ENCODE measurements at regions not wholly inside any gene's neighbourhood (a gene's known extent, or its start where the extent isn't known, plus 50 kb on each side); places are given as distances from the start of the nearest gene placed in this dataset.

- ATAC-seq (ENCODE audit: insufficient number of reproducible peaks, low FRiP score, low read depth) (no peak), DNase-seq (ENCODE audit: low spot score) (no peak)
- no peaks in the 10 kb centered on the region for H3K27me3 ChIP-seq (replicated peaks; ENCODE audit: insufficient read depth)
- no peak for TF ChIP-seq CTCF (IDR thresholded peaks at IDR 0.05)
- H3K4me3 ChIP-seq: no peak overlapping the region
- H3K9me3 ChIP-seq: no peaks in the 10 kb centered on the region
- no peaks in the 10 kb centered on the region for H3K36me3 ChIP-seq
- no peak overlapping the region for H3K27ac ChIP-seq
- H3K4me1 ChIP-seq (ENCODE audit: control insufficient read depth in 1 of 2, low read depth in 2 of 2): no peaks in the 10 kb centered on the region
These were observed 297.3 kb upstream of the RIOK2 start for GRCh38 chr5:97480313-97480712.

DNA sequence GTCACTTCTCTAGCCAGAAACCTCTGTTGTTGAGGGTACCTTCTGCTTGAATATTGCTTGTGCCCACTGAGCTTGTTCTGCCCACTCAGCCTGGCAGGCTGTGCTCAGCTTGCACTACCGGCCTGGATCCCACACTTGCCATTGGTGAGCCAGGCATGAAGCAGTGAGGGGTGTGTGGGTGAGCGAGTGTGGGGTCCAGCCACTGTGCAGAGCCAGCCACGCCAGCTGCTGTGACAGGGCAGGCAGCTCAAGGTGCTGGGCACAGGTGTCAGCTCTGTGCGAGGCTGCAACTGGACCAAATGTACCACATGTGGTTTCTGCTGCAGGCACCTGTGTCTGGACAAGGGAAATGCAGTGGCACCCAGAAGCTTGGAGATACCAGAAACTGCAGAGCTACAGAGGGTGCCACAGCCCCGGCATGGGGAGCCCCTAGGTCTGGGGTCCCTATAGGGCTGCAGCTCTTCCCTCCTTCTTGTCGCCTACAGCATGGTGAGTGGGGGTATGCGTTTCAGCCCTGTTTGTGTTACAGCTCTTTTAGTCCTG lies 305.1 kb upstream of the RIOK2 start:
- no peak for TF ChIP-seq CTCF (IDR thresholded peaks at IDR 0.05)
- ATAC-seq (ENCODE audit: insufficient number of reproducible peaks, low FRiP score, low read depth): no peak

DNA sequence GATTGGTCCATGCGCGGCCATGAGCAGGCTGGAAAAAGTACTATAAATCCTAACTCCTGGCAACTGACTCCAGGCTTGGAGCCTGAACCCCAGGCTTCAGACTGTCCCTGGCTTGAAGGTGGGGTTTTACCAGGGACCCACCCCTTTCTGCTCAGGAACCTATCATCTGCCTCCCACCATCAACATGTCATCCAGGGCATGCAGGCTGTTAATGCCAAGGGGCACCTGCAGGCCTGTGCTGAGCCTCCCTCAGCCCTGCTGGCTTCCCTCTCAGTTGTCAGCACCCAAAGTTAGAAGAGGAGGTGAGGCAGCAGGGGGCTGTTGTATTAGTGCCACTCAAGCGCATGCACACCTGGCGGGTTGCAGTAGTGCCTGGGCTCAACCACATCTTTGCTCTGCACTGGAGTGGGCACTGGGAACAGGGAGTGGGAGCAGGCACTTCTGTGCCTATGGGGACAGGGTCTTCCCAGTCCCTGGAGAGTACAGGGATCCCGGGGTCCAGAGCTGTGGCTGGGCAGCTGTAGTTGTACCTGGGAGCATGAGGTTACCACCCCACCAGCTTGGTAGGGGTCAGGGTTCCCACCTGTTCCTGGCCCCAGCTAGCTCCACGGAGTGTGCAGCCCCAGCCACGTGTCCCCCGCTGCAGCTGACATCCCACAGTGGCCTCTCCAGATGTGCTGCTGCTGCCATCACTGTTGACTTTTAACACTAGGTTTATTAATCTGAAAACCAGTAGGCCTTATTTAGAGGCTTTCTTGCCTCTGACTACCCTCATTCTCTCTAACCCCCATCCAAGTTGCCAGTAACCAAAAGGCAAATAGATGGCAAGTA lies 306.2 kb upstream of the RIOK2 start:
- Histone ChIP-seq H3K27ac (no peak overlapping the region), H3K4me3 (no peak overlapping the region), H3K4me1 (ENCODE audit: control insufficient read depth in 1 of 2, low read depth in 2 of 2) (no peaks in the 10 kb centered on the region), H3K9me3 (no peaks in the 10 kb centered on the region), H3K27me3 (replicated peaks; ENCODE audit: insufficient read depth) (no peaks in the 10 kb centered on the region), H3K36me3 (no peaks in the 10 kb centered on the region)
- no peak for TF ChIP-seq CTCF (IDR thresholded peaks at IDR 0.05)
- no peak for DNase-seq (ENCODE audit: low spot score)
- no peak for ATAC-seq (ENCODE audit: insufficient number of reproducible peaks, low FRiP score, low read depth)

More for the DNA sequence above, 305.1 kb upstream of the RIOK2 start:
- Histone ChIP-seq H3K4me3 (no peak overlapping the region), H3K27ac (no peak overlapping the region), H3K27me3 (replicated peaks; ENCODE audit: insufficient read depth) (no peaks in the 10 kb centered on the region), H3K36me3 (no peaks in the 10 kb centered on the region), H3K4me1 (ENCODE audit: control insufficient read depth in 1 of 2, low read depth in 2 of 2) (no peaks in the 10 kb centered on the region), H3K9me3 (no peaks in the 10 kb centered on the region)
- DNase-seq (ENCODE audit: low spot score): no peak

- no peaks in the 10 kb centered on the region for H3K4me1 ChIP-seq (ENCODE audit: control insufficient read depth in 1 of 2, low read depth in 2 of 2)
- no peak overlapping the region for H3K27ac ChIP-seq
- TF ChIP-seq CTCF (IDR thresholded peaks at IDR 0.05): no peak
- ATAC-seq (ENCODE audit: insufficient number of reproducible peaks, low FRiP score, low read depth): no peak
- no peak for DNase-seq (ENCODE audit: low spot score)
- H3K36me3 ChIP-seq: no peaks in the 10 kb centered on the region
- no peaks in the 10 kb centered on the region for H3K9me3 ChIP-seq
- H3K4me3 ChIP-seq: no peak overlapping the region
- no peaks in the 10 kb centered on the region for H3K27me3 ChIP-seq (replicated peaks; ENCODE audit: insufficient read depth)
These were observed 311.4 kb upstream of the RIOK2 start for GRCh38 chr5:97494465-97494864.

GRCh38 chr5:97495301-97495700 lies 312.3 kb upstream of the RIOK2 start:
- peaks cover 0 to 8% of the 10 kb centered on the region in 2 donors for H3K4me1 ChIP-seq (ENCODE audit: control insufficient read depth in 1 of 2, low read depth in 2 of 2)
- no peaks in the 10 kb centered on the region for H3K27me3 ChIP-seq (replicated peaks; ENCODE audit: insufficient read depth)
- no peaks in the 10 kb centered on the region for H3K9me3 ChIP-seq
- no peaks in the 10 kb centered on the region for H3K36me3 ChIP-seq
- no peak for ATAC-seq (ENCODE audit: insufficient number of reproducible peaks, low FRiP score, low read depth)
- no peak overlapping the region for H3K27ac ChIP-seq
- TF ChIP-seq CTCF (IDR thresholded peaks at IDR 0.05): no peak
- no peak for DNase-seq (ENCODE audit: low spot score)
- H3K4me3 ChIP-seq: no peak overlapping the region

Data from thoracic aorta (tissue), 2 donors.